ENCODE measurements at regions not wholly inside any gene's neighbourhood (a gene's known extent, or its start where the extent isn't known, plus 50 kb on each side); places are given as distances from the start of the nearest gene placed in this dataset.

- no peaks in the 10 kb centered on the region for H4K20me1 ChIP-seq (ENCODE audit: insufficient read depth, low read length)
- no peak overlapping the region for H3K4me2 ChIP-seq (ENCODE audit: low read length)
- DNase-seq (ENCODE audit: low read depth) (no peak), FAIRE-seq (no peak)
- no peak overlapping the region for H2AFZ ChIP-seq (ENCODE audit: low read depth, low read length)
- H3K4me1 ChIP-seq (ENCODE audit: insufficient read depth, low read length) = no peaks in the 10 kb centered on the region
- Mint-ChIP-seq H3K9me3 (ENCODE audit: unreplicated experiment) (peaks cover 2% of the 10 kb centered on the region), H3K4me3 (ENCODE audit: unreplicated experiment) (no peak overlapping the region), H3K27me3 (ENCODE audit: low read depth, unreplicated experiment) (peaks cover 60% of the 10 kb centered on the region), H3K27ac (ENCODE audit: unreplicated experiment) (no peak overlapping the region), H3K36me3 (ENCODE audit: low read depth, unreplicated experiment) (no peaks in the 10 kb centered on the region), H3K4me1 (ENCODE audit: low read depth, unreplicated experiment) (no peaks in the 10 kb centered on the region)
- no peak overlapping the region for H3K27ac ChIP-seq (ENCODE audit: low read depth, low read length)
- no peaks in the 10 kb centered on the region for H3K9me3 ChIP-seq (ENCODE audit: insufficient read depth, low read depth, low read length)
- no peak overlapping the region for H3K9ac ChIP-seq (ENCODE audit: low read length)
- no peak for TF ChIP-seq EZH2 (IDR thresholded peaks at IDR 0.05; ENCODE audit: insufficient read depth, low read length)
- TF ChIP-seq CTCF (IDR thresholded peaks at IDR 0.05; ENCODE audit: insufficient read depth, low read depth, low read length) = no peak
- no peaks in the 10 kb centered on the region for H3K36me3 ChIP-seq (ENCODE audit: insufficient read depth, low read length)
- H3K79me2 ChIP-seq (ENCODE audit: insufficient read depth, low read length) = no peaks in the 10 kb centered on the region
- H3K27me3 ChIP-seq (ENCODE audit: insufficient read depth, low read length) = peaks cover 2% of the 10 kb centered on the region
- H3K4me3 ChIP-seq (ENCODE audit: insufficient read depth, low read depth, low read length) = no peak overlapping the region
Observed at GRCh38 chr7:155979994-155980393, 167.7 kb upstream of the SHH start.

GRCh38 chr7:155979566-155979965 is 167.3 kb upstream of the SHH start:
- H3K9me3 ChIP-seq (ENCODE audit: insufficient read depth, low read depth, low read length) = no peaks in the 10 kb centered on the region
- H3K27ac Mint-ChIP-seq (ENCODE audit: unreplicated experiment) = no peak overlapping the region

More at GRCh38 chr7:155979566-155979965, 167.3 kb upstream of the SHH start:
- no peak overlapping the region for H2AFZ ChIP-seq (ENCODE audit: low read depth, low read length)
- H3K4me3 Mint-ChIP-seq (ENCODE audit: unreplicated experiment) = no peak overlapping the region
- H4K20me1 ChIP-seq (ENCODE audit: insufficient read depth, low read length) = no peaks in the 10 kb centered on the region
- no peak overlapping the region for H3K27ac ChIP-seq (ENCODE audit: low read depth, low read length)
- no peak overlapping the region for H3K9ac ChIP-seq (ENCODE audit: low read length)
- H3K79me2 ChIP-seq (ENCODE audit: insufficient read depth, low read length) = no peaks in the 10 kb centered on the region
- no peak overlapping the region for H3K4me3 ChIP-seq (ENCODE audit: insufficient read depth, low read depth, low read length)
- H3K36me3 ChIP-seq (ENCODE audit: insufficient read depth, low read length) = no peaks in the 10 kb centered on the region
- FAIRE-seq (no peak), DNase-seq (ENCODE audit: low read depth) (no peak)
- H3K27me3 Mint-ChIP-seq (ENCODE audit: low read depth, unreplicated experiment) = peaks cover 58% of the 10 kb centered on the region
- no peak overlapping the region for H3K4me2 ChIP-seq (ENCODE audit: low read length)
- peaks cover 2% of the 10 kb centered on the region for H3K27me3 ChIP-seq (ENCODE audit: insufficient read depth, low read length)
- no peaks in the 10 kb centered on the region for H3K4me1 Mint-ChIP-seq (ENCODE audit: low read depth, unreplicated experiment)
- H3K36me3 Mint-ChIP-seq (ENCODE audit: low read depth, unreplicated experiment) = no peaks in the 10 kb centered on the region
- H3K9me3 Mint-ChIP-seq (ENCODE audit: unreplicated experiment) = peaks cover 2% of the 10 kb centered on the region
- TF ChIP-seq EZH2 (IDR thresholded peaks at IDR 0.05; ENCODE audit: insufficient read depth, low read length) (no peak), CTCF (IDR thresholded peaks at IDR 0.05; ENCODE audit: insufficient read depth, low read depth, low read length) (no peak)
- no peaks in the 10 kb centered on the region for H3K4me1 ChIP-seq (ENCODE audit: insufficient read depth, low read length)
